Panc1 (cell line): ENCODE measurements at regions not wholly inside any gene's neighbourhood (a gene's known extent, or its start where the extent isn't known, plus 50 kb on each side); places are given as distances from the start of the nearest gene placed in this dataset.

Source experiments
- ATAC-seq: fragments of 200-7000 bp; cut with Tn5 transposase; 2 replicates; pipeline ENCODE4 v1.9.1; 2020; ENCODE audit warnings: mild to moderate bottlenecking, moderate library complexity
- BruUV-seq: library from RNA; stranded (reverse); fragments of 400-500 nt; replicated peaks from 2 replicates; lab custom pipeline; 2021; lab: Mats Ljungman, UMichigan
- CTCF ChIA-PET: fragments of 300-600 bp; sonication (Branson Sonifier 250); formaldehyde crosslinking; loops from one replicate; lab custom pipeline; 2022; ENCODE audit warnings: antibody characterized with exemption; lab: Charles Lee
- POLR2A ChIA-PET: fragments of 300-600 bp; sonication (Branson Sonifier 250); formaldehyde crosslinking; loops from one replicate; lab custom pipeline; 2022; ENCODE audit warnings: antibody characterized with exemption; lab: Charles Lee
- DNase-seq: peaks from one replicate; pipeline ENCODE4 v3.0.0-alpha.2; 2010; ENCODE audit warnings: low read depth, low spot score
- H3K27ac ChIP-seq: 2 replicates; pipeline ENCODE4 v1.5.1; 2011; ENCODE audit warnings: mild to moderate bottlenecking, low read length, inconsistent platforms
- H3K27me3 ChIP-seq: fragments of 200-500 bp; sonication (Bioruptor generic); 2 replicates; pipeline ENCODE4 v1.6.0; 2014; ENCODE audit warnings: low read length, inconsistent platforms; ENCODE audit not compliant: control insufficient read depth, insufficient read depth
- H3K36me3 ChIP-seq: fragments of 200-500 bp; sonication (Bioruptor generic); 2 replicates; pipeline ENCODE4 v1.5.1; 2014; ENCODE audit warnings: inconsistent platforms, mild to moderate bottlenecking, low read length, moderate library complexity; ENCODE audit not compliant: control insufficient read depth, insufficient read depth
- H3K4me1 ChIP-seq: 2 replicates; pipeline ENCODE4 v1.5.1; 2011; ENCODE audit warnings: inconsistent platforms, mild to moderate bottlenecking, low read length, moderate library complexity; ENCODE audit not compliant: control insufficient read depth, insufficient read depth
- H3K4me3 ChIP-seq, 2 experiments: 2 replicates each; pipeline ENCODE4 v1.5.1; 2011 to 2012; ENCODE audit warnings: low read depth in 2 of 2, low read length in 2 of 2, mild to moderate bottlenecking in 2 of 2, inconsistent platforms in 1 of 2, moderate library complexity in 1 of 2
- H3K9me3 ChIP-seq: fragments of 200-500 bp; sonication (Bioruptor generic); 2 replicates; pipeline ENCODE4 v1.5.1; 2014; ENCODE audit warnings: low read depth, mild to moderate bottlenecking, inconsistent platforms, low read length, moderate library complexity; ENCODE audit not compliant: control insufficient read depth, insufficient read depth
- CTCF ChIP-seq: fragments of 450-650 bp; IDR thresholded peaks from 2 replicates; pipeline ENCODE4 v1.5.1; 2017; ENCODE audit warnings: mild to moderate bottlenecking
- POLR2AphosphoS5 ChIP-seq: IDR thresholded peaks from 2 replicates; pipeline ENCODE4 v1.6.1; 2012; ENCODE audit warnings: mild to moderate bottlenecking, low read depth, low read length, moderate library complexity
- SIN3A ChIP-seq: IDR thresholded peaks from 2 replicates; pipeline ENCODE4 v1.6.1; 2012; ENCODE audit warnings: low read depth, mild to moderate bottlenecking, low read length, moderate library complexity, borderline replicate concordance; ENCODE audit not compliant: insufficient read depth
- TCF7L2 ChIP-seq: IDR thresholded peaks from 2 replicates; pipeline ENCODE4 v1.6.1; 2011; ENCODE audit warnings: mild to moderate bottlenecking, low read depth, low read length, inconsistent platforms
- in situ Hi-C: cut with HindIII; loops from 2 replicates; pipeline ENCODE4 v1.10.0; 2016; ENCODE audit warnings: low sequenced_read_pairs, low pct_unique_long_range_greater_than_20kb
- intact Hi-C: fragments of 100-400 bp; cut with micrococcal nuclease; formaldehyde crosslinking; loops from one replicate; pipeline ENCODE4 v1.10.0; 2022; ENCODE audit not compliant: unreplicated experiment
- TF ChIP-seq, protein P1 (sequence below), 2 experiments: IDR thresholded peaks; 2 replicates each; pipeline ENCODE4 v1.6.1; 2011 to 2012; ENCODE audit warnings: low read depth in 2 of 2, control low read depth in 1 of 2, low read length in 1 of 2, mild to moderate bottlenecking in 1 of 2, moderate library complexity in 1 of 2; ENCODE audit not compliant: insufficient read depth in 1 of 2

DNA sequence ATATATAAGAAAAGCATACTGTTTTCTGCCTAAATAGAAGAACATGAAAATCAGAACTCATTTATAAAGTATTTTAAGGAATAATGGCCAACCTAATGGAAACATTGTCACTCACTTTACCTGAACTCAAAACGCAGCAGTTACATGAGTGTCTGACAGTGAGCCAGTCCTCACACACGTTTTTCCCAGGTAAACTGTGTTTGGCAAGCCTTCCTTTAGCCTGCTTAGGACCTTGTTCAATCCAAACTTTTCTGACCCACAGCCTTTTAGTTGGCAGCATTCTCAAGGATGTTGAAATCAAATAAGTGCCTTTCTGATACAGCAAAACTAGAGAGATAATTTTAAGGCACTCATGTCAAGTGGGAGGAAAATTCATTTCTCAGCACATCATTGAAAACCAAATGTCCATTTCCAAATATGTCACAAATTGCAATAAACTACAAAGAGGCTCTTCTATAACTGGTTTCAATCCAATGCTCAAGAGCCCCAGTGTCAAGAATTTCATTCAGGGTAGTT, 83.5 kb upstream of the SPDL1 start:
- Histone ChIP-seq H3K4me3 (no peak overlapping the region), H3K4me1 (no peaks in the 10 kb centered on the region), H3K27me3 (no peaks in the 10 kb centered on the region), H3K9me3 (no peaks in the 10 kb centered on the region), H3K27ac (no peak overlapping the region), H3K36me3 (no peaks in the 10 kb centered on the region)
- ChIA-PET CTCF (no interaction called here), POLR2A (no interaction called here)
- TF ChIP-seq SIN3A, result no peak
- TF ChIP-seq POLR2AphosphoS5, result no peak
- TF ChIP-seq, protein P1, sequence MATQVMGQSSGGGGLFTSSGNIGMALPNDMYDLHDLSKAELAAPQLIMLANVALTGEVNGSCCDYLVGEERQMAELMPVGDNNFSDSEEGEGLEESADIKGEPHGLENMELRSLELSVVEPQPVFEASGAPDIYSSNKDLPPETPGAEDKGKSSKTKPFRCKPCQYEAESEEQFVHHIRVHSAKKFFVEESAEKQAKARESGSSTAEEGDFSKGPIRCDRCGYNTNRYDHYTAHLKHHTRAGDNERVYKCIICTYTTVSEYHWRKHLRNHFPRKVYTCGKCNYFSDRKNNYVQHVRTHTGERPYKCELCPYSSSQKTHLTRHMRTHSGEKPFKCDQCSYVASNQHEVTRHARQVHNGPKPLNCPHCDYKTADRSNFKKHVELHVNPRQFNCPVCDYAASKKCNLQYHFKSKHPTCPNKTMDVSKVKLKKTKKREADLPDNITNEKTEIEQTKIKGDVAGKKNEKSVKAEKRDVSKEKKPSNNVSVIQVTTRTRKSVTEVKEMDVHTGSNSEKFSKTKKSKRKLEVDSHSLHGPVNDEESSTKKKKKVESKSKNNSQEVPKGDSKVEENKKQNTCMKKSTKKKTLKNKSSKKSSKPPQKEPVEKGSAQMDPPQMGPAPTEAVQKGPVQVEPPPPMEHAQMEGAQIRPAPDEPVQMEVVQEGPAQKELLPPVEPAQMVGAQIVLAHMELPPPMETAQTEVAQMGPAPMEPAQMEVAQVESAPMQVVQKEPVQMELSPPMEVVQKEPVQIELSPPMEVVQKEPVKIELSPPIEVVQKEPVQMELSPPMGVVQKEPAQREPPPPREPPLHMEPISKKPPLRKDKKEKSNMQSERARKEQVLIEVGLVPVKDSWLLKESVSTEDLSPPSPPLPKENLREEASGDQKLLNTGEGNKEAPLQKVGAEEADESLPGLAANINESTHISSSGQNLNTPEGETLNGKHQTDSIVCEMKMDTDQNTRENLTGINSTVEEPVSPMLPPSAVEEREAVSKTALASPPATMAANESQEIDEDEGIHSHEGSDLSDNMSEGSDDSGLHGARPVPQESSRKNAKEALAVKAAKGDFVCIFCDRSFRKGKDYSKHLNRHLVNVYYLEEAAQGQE (IDR thresholded peaks at IDR 0.05; ENCODE audit: insufficient read depth in 1 of 2, low read depth in 2 of 2, low read length in 1 of 2), result no peak
- no peak for TF ChIP-seq TCF7L2
- no peak for TF ChIP-seq CTCF
- no TSS peak for BruUV-seq
- intact Hi-C loops (no loop called here), in situ Hi-C loops (no loop called here)
- DNase-seq (no peak), ATAC-seq (no peak)

GRCh38 chr5:169496878-169497277, 86.7 kb upstream of the SPDL1 start:
- intact Hi-C loops, result no loop called here
- no TSS peak for BruUV-seq
- ChIA-PET CTCF (interaction anchor here (0.6 kb wide), 1 partner anchor 1277 kb away, joined by 3 read pairs; no protein-coding TSS in a partner anchor), POLR2A (no interaction called here)
- H3K4me1 ChIP-seq, result no peaks in the 10 kb centered on the region
- no peaks in the 10 kb centered on the region for H3K27me3 ChIP-seq
- DNase-seq, result no peak
- no peak overlapping the region for H3K4me3 ChIP-seq
- TF ChIP-seq, protein P1 (IDR thresholded peaks at IDR 0.05; ENCODE audit: insufficient read depth in 1 of 2, low read depth in 2 of 2, low read length in 1 of 2), result no peak
- TF ChIP-seq SIN3A (no peak), POLR2AphosphoS5 (no peak), TCF7L2 (no peak), CTCF (no peak)
- H3K9me3 ChIP-seq, result no peaks in the 10 kb centered on the region
- no peak for ATAC-seq
- H3K36me3 ChIP-seq, result no peaks in the 10 kb centered on the region
- H3K27ac ChIP-seq, result no peak overlapping the region
- in situ Hi-C loops, result no loop called here
